Mucosa of rectum (tissue), 2 donors: ENCODE measurements at regions not wholly inside any gene's neighbourhood (a gene's known extent, or its start where the extent isn't known, plus 50 kb on each side); places are given as distances from the start of the nearest gene placed in this dataset.

Source experiments
- H3K27ac ChIP-seq, 2 donors: one replicate each; pipeline ENCODE4 v1.7.0; 2013; ENCODE audit warnings: inconsistent platforms in 2 of 2, low read depth in 2 of 2, low read length in 2 of 2
- H3K27me3 ChIP-seq, 2 donors: one replicate each; pipeline ENCODE4 v1.7.0; 2013; ENCODE audit warnings: low read length in 2 of 2; ENCODE audit not compliant: control insufficient read depth in 2 of 2, insufficient read depth in 2 of 2
- H3K36me3 ChIP-seq, 2 donors: one replicate each; pipeline ENCODE4 v1.7.0; 2013; ENCODE audit warnings: low read length in 2 of 2; ENCODE audit not compliant: control insufficient read depth in 2 of 2, insufficient read depth in 2 of 2
- H3K4me1 ChIP-seq, 2 donors: one replicate each; pipeline ENCODE4 v1.7.0; 2013; ENCODE audit warnings: low read length in 2 of 2, mild to moderate bottlenecking in 1 of 2; ENCODE audit not compliant: control insufficient read depth in 2 of 2, insufficient read depth in 2 of 2
- H3K4me3 ChIP-seq, 2 donors: one replicate each; pipeline ENCODE4 v1.7.0; 2013; ENCODE audit warnings: low read length in 2 of 2
- H3K9ac ChIP-seq, 2 donors: one replicate each; pipeline ENCODE4 v1.7.0; 2013; ENCODE audit warnings: low read length in 2 of 2, low read depth in 1 of 2, mild to moderate bottlenecking in 1 of 2
- H3K9me3 ChIP-seq, 2 donors: one replicate each; pipeline ENCODE4 v1.7.0; 2013; ENCODE audit warnings: low read length in 2 of 2; ENCODE audit not compliant: control insufficient read depth in 2 of 2
- donor health status: healthy.
- donor health status: Normal muscosa, but diverticular disease.

GRCh38 chr4:107562316-107562715, 157.7 kb downstream of the PAPSS1 start:
- Histone ChIP-seq H3K27me3 (no peaks in the 10 kb centered on the region), H3K9me3 (no peaks in the 10 kb centered on the region), H3K9ac (no peak overlapping the region), H3K4me1 (no peaks in the 10 kb centered on the region), H3K27ac (no peak overlapping the region), H3K4me3 (no peak overlapping the region), H3K36me3 (no peaks in the 10 kb centered on the region)

- Histone ChIP-seq H3K4me1 (no peaks in the 10 kb centered on the region), H3K36me3 (no peaks in the 10 kb centered on the region), H3K27ac (no peak overlapping the region), H3K9ac (no peak overlapping the region), H3K4me3 (no peak overlapping the region), H3K27me3 (no peaks in the 10 kb centered on the region), H3K9me3 (no peaks in the 10 kb centered on the region)
Measured at GRCh38 chr4:107561481-107561880, 158.6 kb downstream of the PAPSS1 start.

GRCh38 chr4:107559653-107560052, 160.4 kb downstream of the PAPSS1 start:
- Histone ChIP-seq H3K4me1 (no peaks in the 10 kb centered on the region), H3K4me3 (no peak overlapping the region), H3K27ac (no peak overlapping the region), H3K36me3 (no peaks in the 10 kb centered on the region), H3K27me3 (no peaks in the 10 kb centered on the region), H3K9ac (no peak overlapping the region), H3K9me3 (no peaks in the 10 kb centered on the region)

- no peaks in the 10 kb centered on the region for H3K9me3 ChIP-seq
Measured at GRCh38 chr4:107552306-107552705, 167.7 kb downstream of the PAPSS1 start.

GRCh38 chr4:107548211-107548905, 171.7 kb downstream of the PAPSS1 start:
- Histone ChIP-seq H3K4me1 (no peaks in the 10 kb centered on the region), H3K36me3 (no peaks in the 10 kb centered on the region), H3K9ac (no peak overlapping the region), H3K9me3 (no peaks in the 10 kb centered on the region), H3K27me3 (no peaks in the 10 kb centered on the region), H3K4me3 (no peak overlapping the region), H3K27ac (no peak overlapping the region)

More at GRCh38 chr4:107552306-107552705, 167.7 kb downstream of the PAPSS1 start:
- no peak overlapping the region for H3K27ac ChIP-seq
- no peak overlapping the region for H3K4me3 ChIP-seq
- no peaks in the 10 kb centered on the region for H3K36me3 ChIP-seq
- no peak overlapping the region for H3K9ac ChIP-seq
- H3K27me3 ChIP-seq = no peaks in the 10 kb centered on the region
- no peaks in the 10 kb centered on the region for H3K4me1 ChIP-seq

GRCh38 chr4:107546638-107547037, 173.4 kb downstream of the PAPSS1 start:
- H3K27ac ChIP-seq = no peak overlapping the region
- H3K36me3 ChIP-seq = no peaks in the 10 kb centered on the region
- H3K9me3 ChIP-seq = no peaks in the 10 kb centered on the region
- H3K4me1 ChIP-seq = no peaks in the 10 kb centered on the region
- H3K9ac ChIP-seq = no peak overlapping the region
- no peaks in the 10 kb centered on the region for H3K27me3 ChIP-seq
- H3K4me3 ChIP-seq = no peak overlapping the region

- Histone ChIP-seq H3K27me3 (no peaks in the 10 kb centered on the region), H3K9ac (no peak overlapping the region), H3K36me3 (no peaks in the 10 kb centered on the region), H3K27ac (no peak overlapping the region), H3K9me3 (no peaks in the 10 kb centered on the region), H3K4me3 (no peak overlapping the region), H3K4me1 (no peaks in the 10 kb centered on the region)
Measured at GRCh38 chr4:107541511-107541910, 178.5 kb downstream of the PAPSS1 start.

- Histone ChIP-seq H3K27ac (no peak overlapping the region), H3K9ac (no peak overlapping the region), H3K4me3 (no peak overlapping the region), H3K9me3 (no peaks in the 10 kb centered on the region), H3K27me3 (no peaks in the 10 kb centered on the region), H3K4me1 (peaks cover 0 to 2% of the 10 kb centered on the region in 2 donors), H3K36me3 (no peaks in the 10 kb centered on the region)
Measured at GRCh38 chr4:107531927-107532326, 188.1 kb downstream of the PAPSS1 start.

- Histone ChIP-seq H3K27me3 (no peaks in the 10 kb centered on the region), H3K4me1 (no peaks in the 10 kb centered on the region), H3K9me3 (no peaks in the 10 kb centered on the region), H3K36me3 (no peaks in the 10 kb centered on the region), H3K27ac (no peak overlapping the region), H3K4me3 (no peak overlapping the region), H3K9ac (no peak overlapping the region)
Measured at GRCh38 chr4:107520368-107520767, 199.7 kb downstream of the PAPSS1 start.

GRCh38 chr4:107519053-107519452, 201.0 kb downstream of the PAPSS1 start:
- Histone ChIP-seq H3K9me3 (no peaks in the 10 kb centered on the region), H3K36me3 (no peaks in the 10 kb centered on the region), H3K27me3 (no peaks in the 10 kb centered on the region), H3K27ac (no peak overlapping the region), H3K4me1 (no peaks in the 10 kb centered on the region), H3K9ac (no peak overlapping the region), H3K4me3 (no peak overlapping the region)
